HG02678 (cell line): ENCODE measurements at regions not wholly inside any gene's neighbourhood (a gene's known extent, or its start where the extent isn't known, plus 50 kb on each side); places are given as distances from the start of the nearest gene placed in this dataset.

Experiments
- ATAC-seq: cut with Tn5 transposase; IDR thresholded peaks from one replicate; pipeline ENCODE4 v1.9.1; 2021; ENCODE audit warnings: mild to moderate bottlenecking, moderate library complexity; ENCODE audit not compliant: unreplicated experiment

GRCh38 chr7:81607987-81608386 lies 161.9 kb downstream of the HGF start:
- ATAC-seq, result no peak

- no peak for ATAC-seq
These were observed 163.6 kb downstream of the HGF start for GRCh38 chr7:81606078-81606863.

- no peak for ATAC-seq
These were observed 164.4 kb downstream of the HGF start for GRCh38 chr7:81605493-81605892.

GRCh38 chr7:81604808-81605174 lies 165.1 kb downstream of the HGF start:
- ATAC-seq, result no peak

- ATAC-seq, result no peak
These were observed 165.6 kb downstream of the HGF start for GRCh38 chr7:81604075-81604807.

GRCh38 chr7:81600608-81601007 lies 169.2 kb downstream of the HGF start:
- no peak for ATAC-seq

- no peak for ATAC-seq
These were observed 170.9 kb downstream of the HGF start for GRCh38 chr7:81598951-81599350.

- no peak for ATAC-seq
These were observed 175.1 kb downstream of the HGF start for GRCh38 chr7:81594767-81595166.

GRCh38 chr7:81590131-81590530 lies 179.7 kb downstream of the HGF start:
- ATAC-seq, result no peak

GRCh38 chr7:81584667-81585066 lies 185.2 kb downstream of the HGF start:
- ATAC-seq, result no peak

- no peak for ATAC-seq
These were observed 185.8 kb downstream of the HGF start for GRCh38 chr7:81583882-81584533.

GRCh38 chr7:81583090-81583489 lies 186.8 kb downstream of the HGF start:
- ATAC-seq, result no peak

- ATAC-seq, result no peak
These were observed 192.1 kb downstream of the HGF start for GRCh38 chr7:81577642-81578340.

GRCh38 chr7:81574723-81575326 lies 195.0 kb downstream of the HGF start:
- ATAC-seq, result no peak

GRCh38 chr7:81573932-81574331 lies 195.9 kb downstream of the HGF start:
- no peak for ATAC-seq

GRCh38 chr7:81573128-81573527 lies 196.7 kb downstream of the HGF start:
- ATAC-seq, result no peak

GRCh38 chr7:81562581-81562980 lies 207.3 kb downstream of the HGF start:
- ATAC-seq, result no peak

GRCh38 chr7:81560708-81561107 lies 209.1 kb downstream of the HGF start:
- no peak for ATAC-seq

- no peak for ATAC-seq
These were observed 220.3 kb downstream of the HGF start for GRCh38 chr7:81549484-81550016.

GRCh38 chr7:81534996-81535395 lies 234.9 kb downstream of the HGF start:
- ATAC-seq, result no peak

- no peak for ATAC-seq
These were observed 235.4 kb downstream of the HGF start for GRCh38 chr7:81534446-81534845.
